GM21381 (cell line): ENCODE measurements at regions not wholly inside any gene's neighbourhood (a gene's known extent, or its start where the extent isn't known, plus 50 kb on each side); places are given as distances from the start of the nearest gene placed in this dataset.

Source experiments
- ATAC-seq: cut with Tn5 transposase; IDR thresholded peaks from one replicate; pipeline ENCODE4 v1.9.1; 2021; ENCODE audit warnings: mild to moderate bottlenecking, moderate library complexity; ENCODE audit not compliant: unreplicated experiment

GRCh38 chr7:96638669-96639068 is 71.0 kb downstream of the SEM1 start:
- no peak for ATAC-seq

DNA sequence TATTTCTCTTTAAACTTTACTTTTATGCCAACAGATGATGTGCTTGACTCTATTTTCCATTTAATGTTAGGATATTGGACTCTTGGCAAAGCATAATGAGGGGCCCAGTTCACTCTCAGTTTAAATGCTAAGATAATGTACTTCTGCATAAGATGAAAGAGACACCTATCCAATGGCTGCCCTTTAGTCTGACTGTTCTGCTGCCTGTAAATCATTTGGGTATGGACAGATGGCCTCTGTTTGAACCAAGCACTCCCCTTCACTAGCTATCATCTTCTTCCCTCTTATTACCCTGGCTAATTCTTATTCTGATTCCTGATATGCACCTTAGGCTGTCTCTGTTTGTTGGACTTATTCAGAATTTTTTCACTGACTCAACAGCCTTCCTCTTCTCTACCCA is 72.1 kb downstream of the SEM1 start:
- no peak for ATAC-seq

DNA sequence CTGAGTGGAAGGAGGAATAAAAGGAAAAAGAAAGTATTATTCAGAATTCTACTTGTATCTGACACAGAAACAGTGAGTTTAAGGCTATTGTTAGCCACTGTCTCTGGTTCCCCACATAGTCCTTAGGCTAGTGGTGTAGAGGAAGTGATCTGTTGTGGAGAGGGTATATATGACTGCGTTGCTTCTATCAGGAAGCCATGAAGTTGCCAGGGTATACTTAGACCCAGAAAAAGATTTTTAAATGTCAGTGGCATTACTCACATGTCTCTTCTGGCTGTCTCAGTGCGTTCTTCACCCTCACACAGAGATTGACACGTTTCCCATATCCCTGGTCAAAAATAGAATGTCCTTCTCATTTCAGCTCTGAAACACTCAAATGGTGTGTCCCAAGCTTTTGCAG is 72.7 kb downstream of the SEM1 start:
- no peak for ATAC-seq

- ATAC-seq = no peak
Measured at GRCh38 chr7:96636342-96636860, 73.2 kb downstream of the SEM1 start.

DNA sequence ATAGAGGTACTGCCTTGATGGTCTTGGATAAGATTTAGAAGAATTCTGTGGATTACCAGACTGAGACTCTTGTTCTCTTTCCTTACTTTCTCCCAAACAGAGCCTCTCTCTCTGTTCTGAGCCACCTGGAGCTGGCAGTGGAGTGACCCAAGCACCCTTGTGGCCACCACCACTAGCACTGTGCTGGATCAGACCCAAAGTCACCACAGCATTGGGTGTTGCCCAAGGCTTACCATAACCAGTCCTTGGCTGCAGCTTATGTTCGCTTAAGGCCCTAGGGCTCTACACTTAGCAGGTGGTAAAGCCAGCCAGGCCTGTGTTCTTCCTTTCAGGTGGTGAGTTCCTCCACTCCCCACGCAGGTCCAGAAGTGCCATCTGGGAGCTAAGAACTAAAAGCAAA is 79.8 kb downstream of the SEM1 start:
- no peak for ATAC-seq

GRCh38 chr7:96624954-96625353 is 84.7 kb downstream of the SEM1 start:
- no peak for ATAC-seq

- ATAC-seq = no peak
Measured at GRCh38 chr7:96621932-96622331, 87.7 kb downstream of the SEM1 start.

DNA sequence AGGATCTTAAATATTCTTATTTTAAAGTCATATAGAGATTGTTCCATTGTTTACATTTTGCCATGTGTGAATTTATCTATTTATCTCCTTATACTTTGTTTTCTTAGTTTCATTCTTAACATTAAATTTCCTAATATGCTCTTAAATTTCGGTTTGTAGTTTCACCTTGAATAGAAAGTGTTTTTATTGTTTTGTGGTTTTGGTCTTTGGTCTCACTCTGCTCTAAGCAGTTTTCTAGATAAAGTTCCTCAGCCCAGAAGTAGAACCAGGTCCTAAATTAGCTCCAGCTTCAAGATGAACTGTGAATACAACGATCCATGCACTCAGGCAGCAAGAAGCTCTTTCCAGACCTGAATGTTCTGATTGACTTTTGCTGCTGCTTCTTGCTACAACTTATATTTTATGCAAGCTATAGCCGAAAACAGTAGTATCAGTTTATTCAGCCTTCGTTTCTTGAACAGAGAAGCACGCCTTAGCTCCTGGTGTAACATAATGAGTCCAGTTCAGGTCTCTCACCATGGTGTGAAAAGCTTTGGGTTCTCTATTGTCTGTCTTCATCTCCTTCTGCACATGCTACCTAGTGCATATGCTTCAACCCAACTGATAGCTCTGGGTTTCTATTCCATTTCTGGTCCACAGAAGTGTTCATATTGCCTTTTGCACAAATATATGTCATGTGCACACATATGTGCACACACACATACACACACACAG is 95.3 kb downstream of the SEM1 start:
- ATAC-seq = no peak

DNA sequence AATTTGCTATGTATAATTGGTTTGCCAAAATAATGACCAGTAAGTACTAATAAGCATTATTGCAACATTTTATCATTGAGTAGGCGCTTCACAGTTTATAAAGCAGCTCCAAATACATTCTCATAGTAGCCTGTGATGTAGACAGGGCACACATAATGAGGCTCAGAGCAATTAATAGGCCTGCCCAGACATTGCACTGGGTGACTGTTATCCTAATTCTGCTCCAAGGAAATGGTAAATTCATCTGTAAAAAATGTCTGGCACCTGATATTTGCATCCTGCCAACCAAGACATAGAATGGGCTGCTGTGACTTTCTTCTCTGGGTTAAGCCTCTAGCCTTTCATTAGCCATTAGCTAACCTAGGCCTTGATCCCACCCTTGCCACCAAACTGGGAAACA is 97.6 kb downstream of the SEM1 start:
- ATAC-seq = no peak

DNA sequence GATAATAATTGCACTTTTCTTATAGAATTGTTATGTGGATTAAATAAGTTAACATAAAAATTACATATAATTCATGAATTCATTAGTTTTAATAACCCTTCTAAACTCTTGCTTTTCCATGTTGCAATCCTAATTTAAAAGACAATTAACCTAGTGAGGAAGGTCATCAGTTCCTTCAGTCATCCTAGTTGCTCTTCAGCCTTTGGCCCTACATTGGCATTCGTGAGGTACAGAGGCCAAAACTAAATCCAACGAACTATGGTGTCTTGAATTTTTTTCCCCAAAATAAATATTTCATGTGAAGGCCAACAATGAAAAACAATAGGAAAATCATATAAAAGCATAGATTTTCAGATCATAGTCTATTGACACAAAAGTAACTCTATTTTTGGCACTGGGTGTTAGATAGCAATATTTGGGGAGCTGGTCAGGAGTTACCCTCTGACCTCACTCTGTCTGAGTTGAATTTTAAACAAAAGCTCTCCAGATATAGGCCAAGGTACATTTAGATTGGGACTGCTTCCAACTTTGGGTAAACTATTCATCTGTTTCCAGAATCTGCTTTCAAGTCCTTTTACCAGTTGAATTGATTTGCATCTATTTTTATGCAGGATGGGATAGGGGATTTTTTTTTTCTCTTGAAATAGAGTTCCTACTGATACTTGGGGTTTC is 104.5 kb downstream of the SEM1 start:
- no peak for ATAC-seq

- no peak for ATAC-seq
Measured at GRCh38 chr7:96599288-96599936, 110.2 kb downstream of the SEM1 start.

DNA sequence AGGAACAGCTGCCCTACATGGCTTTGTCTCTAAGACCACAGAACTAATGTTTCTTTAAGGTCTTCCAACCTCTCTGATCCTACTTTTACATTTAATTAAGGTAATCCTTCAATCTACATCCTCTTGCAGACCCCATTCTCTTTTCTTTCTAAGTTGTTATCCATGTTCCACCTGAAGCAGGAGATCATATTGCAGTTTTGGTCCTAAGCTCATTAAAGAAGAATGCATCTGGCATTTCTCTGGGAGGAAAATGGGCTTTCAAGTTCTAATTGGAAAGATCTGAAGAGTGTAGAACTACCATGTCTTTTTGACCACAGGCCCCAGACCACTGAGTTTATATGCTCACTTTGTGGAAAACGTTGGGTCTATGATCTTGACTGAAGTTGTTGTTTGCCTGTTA is 111.2 kb downstream of the SEM1 start:
- ATAC-seq = no peak

- no peak for ATAC-seq
Measured at GRCh38 chr7:96596120-96596826, 113.4 kb downstream of the SEM1 start.

- ATAC-seq = no peak
Measured at GRCh38 chr7:96591900-96592676, 117.6 kb downstream of the SEM1 start.

DNA sequence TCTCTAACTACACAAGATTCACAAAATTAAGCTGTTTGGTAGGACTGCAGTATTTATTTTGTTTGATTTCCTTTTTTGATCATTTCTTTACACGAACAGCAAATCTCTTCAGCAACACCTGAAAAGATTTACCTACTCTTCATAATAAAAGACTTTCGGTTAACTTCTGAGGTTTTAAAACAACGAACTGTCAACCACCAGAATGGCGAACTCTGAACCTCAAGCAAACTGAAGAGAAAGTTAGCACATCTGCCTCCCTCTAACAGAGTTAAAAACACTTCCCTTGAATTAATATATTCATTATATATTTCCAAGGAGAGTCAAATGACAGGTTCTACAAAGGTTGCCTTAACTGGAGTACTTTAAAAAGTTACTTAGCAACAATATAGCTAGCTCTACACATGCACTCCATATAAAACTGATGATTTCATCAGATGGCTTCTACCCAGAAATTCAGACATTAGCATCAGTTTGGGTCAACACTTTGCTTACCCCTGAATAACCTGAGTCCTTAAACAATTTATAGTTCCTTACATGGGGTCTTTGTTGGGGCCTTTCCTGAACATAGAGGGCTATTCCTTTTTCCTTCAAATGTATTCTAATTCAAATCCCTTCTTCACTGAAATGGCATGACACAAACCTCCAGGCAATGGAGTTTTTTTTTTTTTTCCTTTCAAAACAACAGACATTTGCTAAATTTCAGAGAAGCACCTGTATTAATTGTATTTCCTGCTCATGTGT is 118.3 kb downstream of the SEM1 start:
- no peak for ATAC-seq

DNA sequence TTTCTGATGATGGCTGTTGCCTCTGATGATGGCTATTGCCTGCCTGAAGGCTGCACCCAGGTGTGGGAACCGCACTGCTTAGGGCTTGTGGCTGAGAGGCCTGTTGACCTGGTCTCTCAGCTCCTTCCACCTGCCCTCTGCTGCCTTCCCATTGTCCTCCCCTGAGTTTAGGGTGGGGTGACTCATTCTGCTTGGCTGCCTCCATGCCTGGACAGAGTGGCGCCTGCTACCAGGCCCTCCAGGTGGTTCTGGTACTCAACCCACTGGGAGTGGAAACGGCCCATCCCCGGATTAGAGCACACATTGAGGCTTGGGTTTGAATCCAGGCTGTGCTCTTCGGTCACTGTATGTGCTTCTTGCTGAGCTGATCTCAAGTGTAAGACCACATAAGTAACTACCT is 120.6 kb downstream of the SEM1 start:
- no peak for ATAC-seq

DNA sequence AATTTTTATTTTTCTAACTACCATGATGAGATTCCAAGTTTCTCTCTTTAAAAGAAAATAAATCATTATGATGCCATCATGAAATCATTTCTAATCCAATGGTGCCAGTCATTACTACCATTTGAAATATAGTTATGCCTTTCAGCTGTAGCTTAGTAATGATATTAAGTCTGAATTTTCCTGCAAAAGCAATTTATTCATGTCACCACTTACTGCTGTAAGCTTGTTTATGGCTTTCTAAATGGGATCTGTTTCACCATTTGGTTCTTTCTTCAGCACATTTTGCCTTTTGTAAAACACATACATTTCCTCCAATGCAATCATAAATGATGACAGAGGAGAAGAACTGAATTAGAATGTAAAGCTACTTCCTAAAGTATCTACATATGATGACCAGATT is 130.5 kb downstream of the SEM1 start:
- ATAC-seq = no peak

DNA sequence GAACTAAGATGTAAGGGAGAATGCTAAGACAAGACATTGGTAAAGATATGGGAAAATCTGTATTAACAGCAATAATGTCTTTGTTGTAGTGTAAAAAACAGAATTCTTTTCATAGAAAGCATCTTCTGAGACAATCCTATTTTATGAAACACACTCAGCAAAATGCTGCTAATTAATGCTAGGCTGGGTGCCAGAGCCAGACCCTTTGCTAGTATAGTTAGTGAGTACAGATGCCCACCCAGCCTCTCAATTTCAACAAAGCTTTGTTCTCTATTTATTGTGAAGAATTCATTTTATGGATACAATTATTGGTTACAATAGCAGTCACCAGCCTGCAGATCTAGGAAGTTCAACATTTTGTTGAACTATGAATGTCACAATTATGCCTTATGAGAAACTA is 131.0 kb downstream of the SEM1 start:
- no peak for ATAC-seq

- ATAC-seq = no peak
Measured at GRCh38 chr7:96563409-96563808, 146.2 kb downstream of the SEM1 start.

DNA sequence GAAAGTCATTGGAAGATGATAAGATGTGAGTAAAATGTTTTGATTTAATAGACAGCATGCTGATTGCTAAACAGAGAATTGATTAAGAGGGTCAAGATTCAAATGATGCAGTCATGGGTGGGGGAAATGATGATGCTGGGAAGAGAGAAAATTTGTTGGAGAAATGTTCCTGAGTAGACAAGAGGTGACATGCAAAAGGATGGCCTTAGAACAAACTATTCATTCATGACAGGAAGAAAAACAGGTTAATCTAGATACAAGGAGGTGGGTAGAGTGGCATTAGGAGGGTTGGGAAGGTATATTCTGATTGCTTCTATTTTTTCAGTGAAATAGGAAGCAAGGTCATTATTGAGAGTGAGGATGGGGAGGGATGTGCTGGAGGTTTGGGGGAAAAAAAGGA is 146.7 kb downstream of the SEM1 start:
- ATAC-seq = no peak
